ENCODE measurements at regions not wholly inside any gene's neighbourhood (a gene's known extent, or its start where the extent isn't known, plus 50 kb on each side); places are given as distances from the start of the nearest gene placed in this dataset.

DNA sequence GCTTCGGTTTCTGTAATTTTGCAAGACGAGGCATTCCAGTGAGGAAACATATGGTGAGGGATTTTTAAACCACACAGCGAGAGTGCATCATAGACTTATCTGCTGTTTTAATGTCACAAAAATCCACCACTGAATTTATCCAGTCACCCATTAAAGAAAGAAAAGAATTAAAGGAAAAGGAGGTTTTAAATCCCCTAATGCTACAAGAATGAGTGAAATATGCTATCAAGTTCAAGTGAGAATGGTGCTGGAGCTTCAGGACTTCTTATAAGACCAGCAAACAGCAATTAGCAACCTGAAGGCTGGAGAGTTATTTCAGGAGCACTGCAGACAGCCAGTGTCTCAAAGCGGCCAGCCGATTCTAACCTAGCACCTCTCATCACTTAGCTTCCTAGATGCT is 439.1 kb upstream of the MGMT start:
- no peak overlapping the region for H3K27ac ChIP-seq
- TF ChIP-seq, protein P1, sequence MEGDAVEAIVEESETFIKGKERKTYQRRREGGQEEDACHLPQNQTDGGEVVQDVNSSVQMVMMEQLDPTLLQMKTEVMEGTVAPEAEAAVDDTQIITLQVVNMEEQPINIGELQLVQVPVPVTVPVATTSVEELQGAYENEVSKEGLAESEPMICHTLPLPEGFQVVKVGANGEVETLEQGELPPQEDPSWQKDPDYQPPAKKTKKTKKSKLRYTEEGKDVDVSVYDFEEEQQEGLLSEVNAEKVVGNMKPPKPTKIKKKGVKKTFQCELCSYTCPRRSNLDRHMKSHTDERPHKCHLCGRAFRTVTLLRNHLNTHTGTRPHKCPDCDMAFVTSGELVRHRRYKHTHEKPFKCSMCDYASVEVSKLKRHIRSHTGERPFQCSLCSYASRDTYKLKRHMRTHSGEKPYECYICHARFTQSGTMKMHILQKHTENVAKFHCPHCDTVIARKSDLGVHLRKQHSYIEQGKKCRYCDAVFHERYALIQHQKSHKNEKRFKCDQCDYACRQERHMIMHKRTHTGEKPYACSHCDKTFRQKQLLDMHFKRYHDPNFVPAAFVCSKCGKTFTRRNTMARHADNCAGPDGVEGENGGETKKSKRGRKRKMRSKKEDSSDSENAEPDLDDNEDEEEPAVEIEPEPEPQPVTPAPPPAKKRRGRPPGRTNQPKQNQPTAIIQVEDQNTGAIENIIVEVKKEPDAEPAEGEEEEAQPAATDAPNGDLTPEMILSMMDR (IDR thresholded peaks at IDR 0.05), result no peak
- H3K36me3 ChIP-seq, result no peaks in the 10 kb centered on the region
- H3K9me3 ChIP-seq, result no peaks in the 10 kb centered on the region
- H3K4me1 ChIP-seq, result no peaks in the 10 kb centered on the region
- no peak overlapping the region for H3K4me3 ChIP-seq
- ATAC-seq, result no peak
- peaks cover 33% of the 10 kb centered on the region for H3K27me3 ChIP-seq
- intact Hi-C loops (cut with DNase I), result no loop called here
- DNase-seq, result no peak

- Histone ChIP-seq H3K36me3 (no peaks in the 10 kb centered on the region), H3K9me3 (no peaks in the 10 kb centered on the region), H3K4me1 (no peaks in the 10 kb centered on the region), H3K27me3 (peaks cover 36% of the 10 kb centered on the region), H3K4me3 (no peak overlapping the region), H3K27ac (no peak overlapping the region)
- no peak for ATAC-seq
- TF ChIP-seq, protein P1 (IDR thresholded peaks at IDR 0.05), result no peak
- intact Hi-C loops (cut with DNase I), result no loop called here
- DNase-seq, result no peak
Observed at GRCh38 chr10:129028451-129028850, 438.6 kb upstream of the MGMT start.

GRCh38 chr10:129029051-129029450 is 438.0 kb upstream of the MGMT start:
- intact Hi-C loops (cut with DNase I), result no loop called here
- ATAC-seq, result no peak
- H3K4me1 ChIP-seq, result no peaks in the 10 kb centered on the region
- no peaks in the 10 kb centered on the region for H3K36me3 ChIP-seq
- no peak for DNase-seq
- H3K4me3 ChIP-seq, result no peak overlapping the region
- peaks cover 42% of the 10 kb centered on the region for H3K27me3 ChIP-seq
- no peaks in the 10 kb centered on the region for H3K9me3 ChIP-seq
- TF ChIP-seq, protein P1 (IDR thresholded peaks at IDR 0.05), result no peak
- no peak overlapping the region for H3K27ac ChIP-seq

DNA sequence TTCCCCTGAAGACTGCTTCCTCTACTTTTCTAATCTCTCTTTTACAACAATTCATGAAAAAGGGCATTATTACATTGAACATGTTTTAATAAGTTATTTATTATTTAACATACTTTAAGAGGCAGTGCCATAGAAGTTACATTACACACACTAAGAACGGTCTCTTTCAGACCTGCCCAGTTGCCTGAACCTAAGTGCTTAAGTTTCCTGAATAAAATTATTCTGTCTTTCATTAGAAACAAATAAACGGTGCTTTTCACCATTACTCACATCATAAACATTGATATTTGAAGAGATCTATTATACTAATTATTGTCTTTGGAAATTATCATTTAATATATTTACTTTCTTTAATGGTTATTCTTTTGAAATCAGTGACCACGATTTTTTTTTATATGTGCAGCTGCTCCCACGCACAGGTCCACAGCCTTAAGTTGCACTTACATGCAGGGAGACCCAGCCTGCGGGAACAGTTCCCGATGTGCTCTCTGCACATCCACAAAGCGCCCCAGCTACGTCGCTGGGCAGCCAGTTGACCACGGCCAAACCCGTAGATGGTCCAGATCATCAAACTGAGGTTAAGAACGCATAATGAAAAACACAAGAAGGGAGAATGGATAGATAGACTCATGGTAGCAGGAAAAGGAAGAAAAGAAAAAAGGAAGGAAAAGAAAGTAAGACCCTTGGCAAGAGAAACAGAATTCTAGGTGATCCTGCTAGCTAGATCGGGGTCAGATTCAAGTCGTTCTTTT is 437.0 kb upstream of the MGMT start:
- Histone ChIP-seq H3K4me3 (no peak overlapping the region), H3K27me3 (peaks cover 43% of the 10 kb centered on the region), H3K36me3 (no peaks in the 10 kb centered on the region), H3K27ac (no peak overlapping the region), H3K9me3 (no peaks in the 10 kb centered on the region), H3K4me1 (no peaks in the 10 kb centered on the region)
- TF ChIP-seq, protein P1 (IDR thresholded peaks at IDR 0.05), result no peak
- intact Hi-C loops (cut with DNase I), result loop anchor here (10.0 kb wide), 1 partner anchor 945 kb away; no protein-coding TSS in a partner anchor
- ATAC-seq (no peak), DNase-seq (no peak)

- ATAC-seq, result no peak
- Histone ChIP-seq H3K27me3 (peaks cover 43% of the 10 kb centered on the region), H3K4me3 (no peak overlapping the region), H3K36me3 (no peaks in the 10 kb centered on the region), H3K27ac (no peak overlapping the region), H3K4me1 (no peaks in the 10 kb centered on the region), H3K9me3 (no peaks in the 10 kb centered on the region)
- DNase-seq, result no peak
- intact Hi-C loops (cut with DNase I), result loop anchor here (10.0 kb wide), 1 partner anchor 944 kb away; no protein-coding TSS in a partner anchor
- TF ChIP-seq, protein P1 (IDR thresholded peaks at IDR 0.05), result no peak
Observed at GRCh38 chr10:129030603-129030895, 436.5 kb upstream of the MGMT start.
